H4 (cell line): ENCODE measurements at regions not wholly inside any gene's neighbourhood (a gene's known extent, or its start where the extent isn't known, plus 50 kb on each side); places are given as distances from the start of the nearest gene placed in this dataset.

Experiments
- DNase-seq: peaks from one replicate; pipeline ENCODE4 v3.0.0-alpha.2; 2015; ENCODE audit warnings: low spot score

DNA sequence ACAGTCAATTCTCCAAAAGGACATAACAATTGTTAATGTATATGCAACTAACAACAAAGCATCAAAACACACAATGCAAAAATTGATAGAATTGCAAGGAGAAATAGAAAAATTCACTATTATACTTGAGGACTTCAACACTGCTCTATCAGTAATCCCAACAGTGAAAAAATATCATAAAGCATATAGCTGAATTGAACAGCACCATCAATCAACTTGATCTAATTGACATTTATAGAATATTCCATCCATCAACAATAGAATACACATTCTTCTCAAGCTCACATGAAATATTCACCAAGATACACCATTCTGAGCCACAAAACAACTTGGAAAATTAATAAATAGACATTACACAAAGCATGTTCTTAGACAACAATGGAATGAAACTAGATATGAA, 60.1 kb upstream of the ASXL3 start:
- DNase-seq, result no peak

DNA sequence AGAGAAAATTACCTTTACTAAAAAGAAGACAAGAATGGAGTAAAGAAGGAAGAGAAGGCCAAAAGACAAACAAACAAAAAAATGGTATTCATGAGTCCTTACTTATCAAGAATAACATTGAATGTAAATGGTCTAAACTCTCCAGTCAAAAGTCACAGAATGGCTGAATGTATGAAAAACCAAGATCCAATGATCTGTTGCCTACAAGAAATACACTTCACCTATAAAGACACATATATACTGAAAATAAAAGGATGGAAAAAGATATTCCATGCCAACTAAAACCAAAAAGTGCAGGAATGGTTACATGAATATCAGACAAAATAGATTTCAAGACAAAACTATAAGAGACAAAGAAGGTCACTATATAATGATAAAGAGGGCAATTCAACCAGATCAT, 65.0 kb upstream of the ASXL3 start:
- no peak for DNase-seq

DNA sequence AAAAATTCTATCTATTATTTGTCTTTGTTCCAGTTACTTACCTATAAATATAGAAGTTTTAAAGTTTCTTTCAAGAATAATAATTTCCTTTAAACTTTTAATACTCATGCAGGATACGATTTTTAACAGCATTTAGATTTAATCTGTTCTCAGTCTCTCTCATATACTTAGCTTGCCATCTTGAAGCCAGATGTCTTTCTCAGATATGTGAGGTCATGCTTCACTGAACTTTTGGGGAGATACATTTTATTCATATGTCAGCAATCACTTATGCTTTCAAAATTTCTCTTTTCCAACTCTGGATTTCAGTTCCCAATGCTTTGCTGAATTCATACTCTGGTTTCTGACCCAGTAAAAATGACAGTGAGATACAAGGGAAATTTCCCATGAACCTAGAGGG, 66.5 kb upstream of the CCDC178 start:
- DNase-seq, result no peak

DNA sequence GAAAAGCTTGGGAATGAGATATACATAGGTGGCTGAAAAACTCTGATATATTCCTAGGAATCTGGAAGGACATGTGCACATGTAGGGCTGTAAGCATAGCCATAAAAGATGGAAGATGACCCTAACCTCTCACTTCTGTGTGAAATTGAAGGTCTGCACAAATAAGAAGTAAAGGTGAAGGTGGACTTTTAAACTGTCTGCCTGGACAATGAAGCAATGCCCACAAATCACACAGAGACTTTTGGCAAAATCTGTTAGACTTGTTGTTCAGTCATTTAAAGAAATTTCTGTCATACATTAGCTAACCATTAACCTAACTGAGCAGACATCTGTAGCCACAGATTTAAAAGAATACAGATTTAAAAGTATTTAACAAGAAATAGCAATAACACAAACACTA, 65.3 kb upstream of the CCDC178 start:
- no peak for DNase-seq

DNA sequence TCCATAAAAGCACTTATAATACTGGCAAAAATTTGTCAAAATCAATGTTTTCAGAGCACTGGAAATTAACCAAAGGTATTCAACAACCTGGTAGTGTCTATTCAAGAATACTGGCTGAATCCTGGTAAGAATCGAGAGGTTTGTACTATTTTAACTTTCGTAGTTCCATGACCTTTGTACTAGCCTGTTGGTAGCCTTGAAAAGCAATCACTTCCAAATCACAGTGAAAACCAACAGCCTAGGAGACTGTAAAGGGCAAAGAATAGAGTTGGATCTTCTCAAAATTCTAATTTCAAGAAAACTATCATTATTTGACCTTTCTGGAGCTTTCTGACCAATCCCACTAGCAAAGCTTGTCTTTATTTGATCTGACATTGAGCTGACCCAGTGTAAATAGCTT, 64.8 kb upstream of the CCDC178 start:
- DNase-seq, result no peak

DNA sequence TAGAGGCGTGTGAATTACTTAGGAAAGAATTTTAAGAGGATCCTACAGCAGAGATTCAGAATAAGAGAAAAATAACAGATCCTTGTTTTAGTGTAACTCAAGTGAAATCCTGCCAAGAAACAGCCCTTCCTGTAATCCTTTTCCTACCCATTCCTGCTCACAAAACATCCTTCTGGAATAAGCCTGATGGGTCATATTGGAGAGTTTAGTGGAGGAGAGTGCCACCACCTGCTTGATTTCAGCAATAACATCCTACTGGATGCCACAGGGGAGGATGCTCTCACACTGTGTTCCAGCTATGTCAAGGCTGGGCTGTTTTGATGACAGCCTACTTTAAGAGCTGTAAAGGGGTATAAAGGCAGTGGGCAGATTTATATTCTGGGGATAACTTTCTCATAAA, 54.8 kb upstream of the CCDC178 start:
- peak; percentile 47 for DNase-seq
